ENCODE measurements at regions not wholly inside any gene's neighbourhood (a gene's known extent, or its start where the extent isn't known, plus 50 kb on each side); places are given as distances from the start of the nearest gene placed in this dataset.

DNA sequence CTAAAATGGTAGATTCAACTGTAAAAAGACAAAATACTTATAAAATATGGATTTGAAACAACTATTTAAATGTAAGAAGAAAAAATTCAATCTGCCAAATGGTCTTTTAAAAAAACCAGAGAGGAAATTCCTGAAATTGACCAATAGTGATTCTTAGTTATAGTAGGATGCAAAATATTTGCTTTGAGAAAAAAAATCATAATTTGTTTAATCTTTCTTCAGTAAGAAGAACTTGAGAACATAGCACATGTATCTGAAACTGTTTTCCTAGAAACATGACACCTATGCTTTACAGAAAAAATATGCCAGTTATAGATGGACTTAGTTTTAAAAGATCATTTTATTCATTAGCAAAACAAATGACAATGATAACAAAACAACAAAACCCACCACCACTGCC, 186.9 kb upstream of the CD180 start:
- DNase-seq = no peak

DNA sequence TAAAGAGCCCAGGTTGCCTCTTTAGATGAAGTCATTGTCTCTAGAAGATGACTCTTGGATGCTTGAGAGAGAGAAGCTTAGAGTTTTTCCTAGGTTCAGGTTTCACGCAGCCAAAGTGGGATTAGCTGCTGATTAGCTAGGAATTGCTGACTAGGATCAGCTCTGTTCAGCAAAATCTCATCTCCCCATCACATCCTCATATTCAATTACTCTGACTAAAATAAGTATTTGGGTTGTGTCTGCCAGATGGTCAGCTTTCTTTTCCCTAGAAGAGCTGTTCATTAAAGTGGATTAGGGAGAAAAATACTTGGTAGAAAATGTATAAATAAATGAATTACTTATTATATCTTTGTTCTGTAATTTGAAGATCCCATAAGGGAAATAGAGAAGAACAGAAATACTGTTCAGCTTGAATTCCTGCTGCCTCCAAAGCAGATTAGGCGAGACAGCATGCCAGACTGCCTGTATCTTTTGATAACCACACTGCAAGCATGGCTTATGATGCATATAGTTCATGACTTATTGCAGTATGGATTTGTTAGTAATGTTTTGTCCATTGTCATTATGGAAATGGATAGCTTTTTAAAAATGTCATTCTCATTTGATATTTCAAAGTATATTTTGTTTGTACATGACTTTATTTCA, 184.8 kb upstream of the CD180 start:
- no peak for DNase-seq

- DNase-seq = no peak
Measured at GRCh38 chr5:67380431-67380830, 183.8 kb upstream of the CD180 start.

GRCh38 chr5:67379753-67380152, 183.2 kb upstream of the CD180 start:
- no peak for DNase-seq

DNA sequence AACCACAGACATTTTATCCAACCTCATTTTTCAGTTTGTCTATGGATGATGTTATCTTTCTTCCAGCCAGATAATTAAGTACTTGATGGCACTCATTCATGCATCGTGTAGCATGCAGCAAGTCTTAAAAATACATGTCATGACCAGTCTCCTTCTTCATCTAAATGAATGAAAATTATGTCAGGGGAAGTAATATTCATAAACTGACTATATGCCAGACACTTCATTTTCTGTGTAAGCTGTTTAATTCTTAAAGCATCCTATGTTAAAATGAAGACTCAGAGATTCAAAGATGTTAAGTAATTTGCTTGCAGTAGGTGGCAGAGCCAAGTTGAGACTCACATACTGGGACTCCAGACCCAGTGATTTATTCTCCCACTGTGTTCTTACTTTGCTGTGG, 181.7 kb upstream of the CD180 start:
- DNase-seq = no peak

DNA sequence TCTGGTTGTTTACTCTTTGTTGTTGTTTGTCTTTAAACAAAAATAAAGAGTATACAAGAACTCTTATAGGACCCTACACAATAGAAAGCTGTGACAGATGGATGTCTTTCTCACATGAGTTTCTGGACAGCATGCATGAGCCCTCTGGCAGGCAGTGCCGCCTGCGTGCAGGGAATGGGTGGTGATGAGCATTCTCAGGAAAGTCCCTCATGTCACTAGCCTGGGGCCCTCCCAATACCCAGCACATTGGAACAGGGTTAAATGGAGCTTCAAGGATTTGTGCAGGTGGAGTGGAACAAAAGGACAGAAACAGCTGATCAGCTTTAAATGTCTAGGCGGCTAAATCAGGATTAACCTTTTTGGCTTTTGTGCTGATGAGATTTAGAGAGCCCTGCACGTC, 181.0 kb upstream of the CD180 start:
- no peak for DNase-seq

DNA sequence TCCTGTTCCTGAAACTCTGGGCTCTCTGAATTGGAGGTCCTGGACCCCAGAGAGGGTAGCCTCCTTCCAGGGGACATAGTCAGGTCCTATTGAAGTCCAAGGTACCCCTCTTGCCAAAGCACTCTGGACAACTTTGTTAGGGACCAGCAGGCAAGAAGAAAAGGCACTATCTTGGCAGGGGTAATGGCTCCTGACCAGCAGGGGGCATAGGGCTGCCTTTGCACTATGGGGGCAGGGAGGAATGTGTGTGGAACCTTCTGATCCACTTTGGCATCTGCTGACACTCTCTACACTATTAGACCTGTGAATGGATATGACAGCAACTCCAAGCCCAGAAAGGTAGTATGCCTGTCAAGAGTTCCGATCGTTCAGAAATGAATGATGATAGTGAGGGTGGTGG, 179.0 kb upstream of the CD180 start:
- no peak for DNase-seq

- DNase-seq = no peak
Measured at GRCh38 chr5:67374378-67374777, 177.8 kb upstream of the CD180 start.

- no peak for DNase-seq
Measured at GRCh38 chr5:67373518-67373917, 176.9 kb upstream of the CD180 start.

- no peak for DNase-seq
Measured at GRCh38 chr5:67372887-67373286, 176.3 kb upstream of the CD180 start.

DNA sequence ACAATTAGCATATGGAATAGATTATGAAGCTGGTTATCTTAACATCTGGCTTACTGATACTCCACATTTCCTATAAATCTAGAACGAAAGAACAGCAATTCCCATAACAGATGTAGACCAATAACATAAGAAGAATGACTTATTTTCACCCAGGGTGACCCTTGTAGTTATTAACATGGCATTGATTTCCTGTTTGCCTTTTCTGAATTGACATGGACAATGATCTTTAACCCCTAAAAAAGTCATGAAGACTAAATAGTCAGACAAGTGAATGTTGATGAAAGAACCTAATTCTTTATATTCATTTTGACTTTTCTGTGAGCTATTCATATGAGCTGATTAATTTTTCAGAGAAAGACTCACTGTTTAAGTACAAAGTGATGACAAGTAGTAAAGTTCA, 175.3 kb upstream of the CD180 start:
- no peak for DNase-seq

GRCh38 chr5:67366691-67367395, 170.2 kb upstream of the CD180 start:
- no peak for DNase-seq

DNA sequence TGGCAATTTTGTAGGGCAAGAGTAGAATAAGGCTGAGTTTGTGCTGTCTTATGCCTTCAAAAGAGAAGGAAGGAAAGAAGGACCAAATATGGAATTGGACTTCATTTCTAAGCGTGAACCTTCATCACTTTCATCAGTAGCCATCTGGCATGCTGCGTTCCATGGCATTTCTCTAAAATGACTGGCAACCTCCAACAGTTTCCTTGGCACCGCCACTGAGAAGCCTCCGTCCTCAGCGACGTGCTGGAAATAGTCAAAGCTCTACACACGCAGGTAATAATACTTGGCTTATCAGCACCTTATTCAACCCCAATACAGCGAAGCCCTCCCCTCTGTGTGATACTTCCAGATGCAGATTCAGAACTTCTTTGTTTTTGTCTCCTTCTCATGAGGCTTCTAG, 169.7 kb upstream of the CD180 start:
- DNase-seq = no peak

DNA sequence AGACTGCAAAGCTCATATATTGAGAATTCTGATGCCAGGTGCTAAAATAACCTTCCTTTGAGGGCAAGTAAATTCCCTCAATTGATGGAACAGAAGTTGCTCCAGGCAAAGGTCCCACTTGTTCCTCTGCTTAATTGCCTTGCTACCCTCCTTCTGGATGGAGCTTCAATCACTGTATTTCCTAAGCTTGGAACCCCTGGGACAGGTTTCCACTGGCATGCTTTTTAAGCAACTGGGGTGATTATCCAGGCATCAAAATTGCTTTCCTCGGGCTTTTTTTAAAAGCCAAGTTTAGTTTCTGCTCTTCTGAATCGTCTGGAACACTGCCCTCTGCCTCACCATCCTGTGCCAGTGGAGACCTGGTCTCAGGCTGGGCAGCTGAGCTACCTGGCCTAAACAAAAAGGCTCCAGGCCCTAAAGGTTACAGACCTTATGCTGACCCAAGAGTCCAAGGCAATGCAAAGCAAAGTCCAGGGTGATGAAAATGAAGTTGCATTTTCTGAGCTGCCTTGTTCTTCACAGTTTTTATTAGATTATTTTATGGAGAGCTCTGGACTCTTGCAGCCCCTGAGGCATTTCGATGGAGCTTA, 167.9 kb upstream of the CD180 start:
- DNase-seq = no peak

DNA sequence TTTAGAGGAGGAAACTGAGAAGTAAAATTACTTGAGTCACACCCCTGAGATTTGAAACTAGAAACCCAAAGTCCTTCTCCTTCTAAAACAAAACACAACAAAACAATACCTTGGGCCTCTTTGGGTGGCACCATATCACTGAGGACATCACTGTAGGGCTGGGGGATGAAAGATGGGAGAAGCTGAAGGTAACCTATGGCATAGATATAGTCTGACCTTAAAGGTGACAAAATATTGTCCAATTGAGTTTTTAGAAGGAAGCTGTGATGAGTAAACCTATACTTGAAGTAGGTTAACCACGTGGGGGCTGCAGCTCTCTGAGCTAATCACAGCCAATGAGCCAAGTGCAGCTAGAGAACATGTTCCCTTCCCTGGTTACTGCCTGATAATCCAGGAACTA, 167.4 kb upstream of the CD180 start:
- no peak for DNase-seq

- no peak for DNase-seq
Measured at GRCh38 chr5:67363180-67363709, 166.6 kb upstream of the CD180 start.

GRCh38 chr5:67361932-67362729, 165.5 kb upstream of the CD180 start:
- DNase-seq = no peak

GRCh38 chr5:67360047-67360446, 163.4 kb upstream of the CD180 start:
- no peak for DNase-seq

- DNase-seq = no peak
Measured at GRCh38 chr5:67358186-67358585, 161.6 kb upstream of the CD180 start.

DNA sequence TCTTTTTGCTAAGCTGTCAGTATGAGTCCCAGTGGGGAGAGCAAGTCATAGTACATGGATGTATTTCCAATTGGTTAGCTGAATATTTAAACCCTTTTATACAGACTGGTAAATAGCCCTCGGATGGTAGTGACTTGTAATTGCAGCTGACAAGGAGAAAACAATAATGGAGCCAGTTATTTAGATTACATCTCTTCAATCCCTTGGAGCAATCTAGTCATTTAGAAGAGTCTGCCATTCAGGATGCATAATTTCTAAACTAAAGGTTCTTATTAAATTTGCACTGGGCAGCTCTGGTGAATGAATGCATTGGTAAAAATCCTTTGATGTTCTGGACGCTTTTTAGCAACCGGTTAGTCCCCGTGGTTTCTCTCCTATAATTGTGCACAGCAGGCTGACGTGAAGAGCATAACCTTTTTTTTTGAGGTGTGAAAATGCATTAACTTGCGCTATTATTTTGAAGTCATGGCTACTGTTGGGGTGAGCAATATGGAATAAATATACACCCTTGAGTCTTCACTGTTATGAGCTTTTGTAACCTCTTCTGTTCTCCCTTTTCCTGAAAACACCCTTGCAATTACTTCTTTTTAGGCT, 158.6 kb upstream of the CD180 start:
- no peak for DNase-seq

DNA sequence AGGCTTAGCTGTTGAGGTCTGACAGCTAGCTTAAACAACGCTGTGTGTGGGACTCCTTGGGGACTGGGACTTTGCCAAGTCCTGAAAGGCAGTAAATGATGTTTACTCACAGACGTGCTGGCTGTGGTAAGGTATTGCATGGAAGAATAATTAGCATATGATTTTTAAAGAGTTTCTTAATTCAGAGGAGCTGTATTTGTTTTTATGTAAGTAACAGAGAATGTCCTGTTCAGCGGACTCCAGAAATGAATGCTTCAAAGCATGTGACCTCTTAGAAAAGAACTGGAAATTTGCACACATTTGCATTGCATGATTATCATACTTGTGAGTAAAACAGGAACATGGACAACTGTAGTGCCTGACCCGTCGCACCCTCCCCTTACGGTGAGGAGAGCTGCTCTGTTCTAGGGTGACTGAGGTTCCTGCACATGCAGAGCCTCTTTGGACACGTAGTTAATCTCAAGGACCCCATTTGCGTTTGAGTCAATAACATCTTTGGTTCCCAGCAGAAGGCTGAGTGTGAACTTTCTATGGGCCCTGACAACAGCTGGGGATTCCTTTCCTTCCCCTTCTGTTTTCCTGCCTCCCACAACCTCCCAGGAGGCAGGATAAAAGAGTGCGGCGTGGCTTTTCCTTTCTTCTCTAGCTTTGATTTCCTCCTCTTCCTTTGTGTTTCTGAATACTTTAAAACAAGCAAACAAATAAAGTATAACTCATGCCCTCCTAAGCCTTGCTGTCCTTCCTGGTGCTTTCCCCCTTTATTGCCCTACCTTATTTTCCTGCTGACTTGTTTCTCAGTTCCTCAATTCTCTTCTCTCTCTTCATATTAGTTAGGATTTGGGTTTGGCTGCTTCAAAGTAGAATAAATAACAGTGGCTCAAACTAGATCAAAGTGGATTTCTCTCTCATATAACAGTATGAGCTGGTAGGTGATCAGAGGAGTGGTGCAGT, 157.2 kb upstream of the CD180 start:
- no peak for DNase-seq

Measured in CD4-positive, alpha-beta T cell treated with Interleukin-12 subunit alpha and Interleukin-12 subunit beta, for 1 hour (primary cell).